B cell (primary cell): ENCODE measurements at regions not wholly inside any gene's neighbourhood (a gene's known extent, or its start where the extent isn't known, plus 50 kb on each side); places are given as distances from the start of the nearest gene placed in this dataset.

ENCODE experiments used
- ATAC-seq: fragments of 200-7000 bp; cut with Tn5 transposase; one replicate; pipeline ENCODE4 v1.10.0; 2021; ENCODE audit warnings: low read depth, mild to moderate bottlenecking, moderate number of reproducible peaks, moderate library complexity
- CTCF ChIA-PET: fragments of 350-600 bp; sonication (Branson Sonifier 250); formaldehyde crosslinking; loops from one replicate; lab custom pipeline; 2021; ENCODE audit warnings: antibody characterized with exemption, inconsistent platforms; lab: Charles Lee
- POLR2A ChIA-PET: fragments of 350-600 bp; sonication (Branson Sonifier 250); formaldehyde crosslinking; loops from one replicate; lab custom pipeline; 2021; ENCODE audit warnings: antibody characterized with exemption; lab: Charles Lee
- DNase-seq: peaks from one replicate; pipeline ENCODE4 v3.0.0; 2013
- H2AFZ ChIP-seq: 2 replicates; pipeline ENCODE4 v1.6.1; 2012; ENCODE audit warnings: mild to moderate bottlenecking, low read depth, low read length; ENCODE audit not compliant: insufficient read depth, poor library complexity, severe bottlenecking
- H3K27ac ChIP-seq, 2 donors: 1 replicate in 1 of 2; 2 replicates in 1 of 2; pipeline ENCODE4 v1.5.1; 2012 to 2013; ENCODE audit warnings: low read length in 2 of 2, mild to moderate bottlenecking in 2 of 2, moderate library complexity in 1 of 2
- H3K27me3 ChIP-seq, 4 experiments: fragments of 200-600 bp in 1 of 4; sonication (generic) in 1 of 4; replicated peaks in 1 of 4; 1 replicate in 2 of 4; 2 replicates in 2 of 4; pipeline versions ENCODE4 v1.6.1 to v1.7.0; 2013 to 2016; ENCODE audit warnings: low read length in 3 of 4, mild to moderate bottlenecking in 2 of 4, mixed read lengths in 1 of 4, moderate library complexity in 1 of 4; ENCODE audit not compliant: insufficient read depth in 4 of 4, control insufficient read depth in 3 of 4; ENCODE audit errors: control extremely low read depth in 1 of 4
- H3K36me3 ChIP-seq, 2 experiments: replicated peaks in 1 of 2; 1 replicate in 1 of 2; 2 replicates in 1 of 2; pipeline versions ENCODE4 v1.6.1 to v1.7.1; 2013; ENCODE audit warnings: low read length in 1 of 2; ENCODE audit not compliant: insufficient read depth in 2 of 2, control insufficient read depth in 1 of 2; ENCODE audit errors: control extremely low read depth in 1 of 2, extremely low read depth in 1 of 2
- H3K4me1 ChIP-seq, 2 donors: fragments of 200-600 bp in 1 of 2; sonication (generic) in 1 of 2; 1 replicate in 1 of 2; 2 replicates in 1 of 2; pipeline versions ENCODE4 v1.5.1 to v1.6.1; 2013 to 2017; ENCODE audit warnings: low read length in 2 of 2; ENCODE audit not compliant: control insufficient read depth in 2 of 2, insufficient read depth in 2 of 2
- H3K4me2 ChIP-seq: replicated peaks from 2 replicates; pipeline ENCODE3; 2012; ENCODE audit warnings: mild to moderate bottlenecking, low read depth, low read length; ENCODE audit not compliant: poor library complexity, severe bottlenecking
- H3K4me3 ChIP-seq, 5 experiments: fragments of 200-600 bp in 1 of 5; sonication (generic) in 1 of 5; 1 replicate in 3 of 5; 2 replicates in 2 of 5; pipeline versions ENCODE4 v1.5.1 to v1.7.0; 2011 to 2016; ENCODE audit warnings: low read length in 4 of 5, mild to moderate bottlenecking in 4 of 5, low read depth in 2 of 5, control low read depth in 1 of 5, moderate library complexity in 1 of 5; ENCODE audit not compliant: insufficient read depth in 1 of 5; ENCODE audit errors: control extremely low read depth in 1 of 5, extremely low read depth in 1 of 5
- H3K79me2 ChIP-seq: fragments of 200-600 bp; sonication (generic); one replicate; pipeline ENCODE4 v1.6.0; 2016; ENCODE audit warnings: low read length; ENCODE audit not compliant: control insufficient read depth, insufficient read depth
- H3K9ac ChIP-seq: fragments of 200-600 bp; sonication (generic); 2 replicates; pipeline ENCODE4 v1.6.1; 2017; ENCODE audit warnings: mild to moderate bottlenecking, low read length, moderate library complexity
- H3K9me3 ChIP-seq, 3 donors: one replicate each; pipeline versions ENCODE4 v1.6.1 to v1.7.1; 2013; ENCODE audit warnings: low read length in 2 of 3; ENCODE audit not compliant: control insufficient read depth in 2 of 3, insufficient read depth in 1 of 3; ENCODE audit errors: control extremely low read depth in 1 of 3
- H4K20me1 ChIP-seq: 2 replicates; pipeline ENCODE4 v1.6.0; 2012; ENCODE audit warnings: mild to moderate bottlenecking, low read length; ENCODE audit not compliant: insufficient read depth, control insufficient read depth, poor library complexity, severe bottlenecking
- H3K27ac Mint-ChIP-seq: one replicate; pipeline ENCODE4 v1.8.0; 2021; ENCODE audit warnings: mixed read lengths
- H3K27me3 Mint-ChIP-seq: one replicate; pipeline ENCODE4 v1.8.0; 2021; ENCODE audit warnings: mixed read lengths
- H3K4me1 Mint-ChIP-seq: one replicate; pipeline ENCODE4 v1.8.0; 2021; ENCODE audit warnings: mixed read lengths
- H3K4me3 Mint-ChIP-seq: one replicate; pipeline ENCODE4 v1.8.0; 2021; ENCODE audit warnings: mixed read lengths
- H3K9me3 Mint-ChIP-seq: one replicate; pipeline ENCODE4 v1.8.0; 2022; ENCODE audit warnings: mixed read lengths; ENCODE audit not compliant: insufficient read depth
- CTCF ChIP-seq: fragments of 200-600 bp; IDR thresholded peaks from one replicate; pipeline ENCODE4 v1.8.0; 2022; ENCODE audit warnings: antibody characterized with exemption, mild to moderate bottlenecking
- EZH2 ChIP-seq: IDR thresholded peaks from 2 replicates; pipeline ENCODE4 v1.6.1; 2012; ENCODE audit warnings: borderline replicate concordance, low read depth, mild to moderate bottlenecking, moderate library complexity, low read length; ENCODE audit not compliant: insufficient read depth, poor library complexity, severe bottlenecking
- WGBS: methylation state at CpG from one replicate; pipeline ENCODE4 v1.1.5; 2013; ENCODE audit warnings: missing lambda C conversion rate; ENCODE audit not compliant: insufficient coverage; 5-methylcytosine and 5-hydroxymethylcytosine counted together
- intact Hi-C: fragments of 100-400 bp; cut with micrococcal nuclease; formaldehyde crosslinking; loops from one replicate; pipeline ENCODE4 v1.10.0; 2022

GRCh38 chr5:74148321-74148720 lies 492.2 kb downstream of the ENC1 start:
- H2AFZ ChIP-seq: no peak overlapping the region
- no peak for ATAC-seq
- intact Hi-C loops: no loop called here

GRCh38 chr5:74146796-74147195 lies 493.7 kb downstream of the ENC1 start:
- Histone ChIP-seq H3K27ac (no peak overlapping the region), H4K20me1 (no peaks in the 10 kb centered on the region), H3K4me3 (no peak overlapping the region), H3K27me3 (no peaks in the 10 kb centered on the region), H3K4me1 (no peaks in the 10 kb centered on the region), H3K4me2 (no peak overlapping the region), H3K9me3 (peaks cover 0 to 2% (median 0%) of the 10 kb centered on the region in 3 donors), H2AFZ (no peak overlapping the region), H3K79me2 (no peaks in the 10 kb centered on the region), H3K9ac (no peak overlapping the region), H3K36me3 (no peaks in the 10 kb centered on the region)
- no peaks in the 10 kb centered on the region for H3K4me1 Mint-ChIP-seq
- H3K9me3 Mint-ChIP-seq: no peaks in the 10 kb centered on the region
- peaks cover 10% of the 10 kb centered on the region for H3K27me3 Mint-ChIP-seq
- H3K4me3 Mint-ChIP-seq: no peak overlapping the region
- WGBS: no CpG with 5 or more reads among the region's 1 CpG
- TF ChIP-seq CTCF (no peak), EZH2 (no peak)
- ATAC-seq (no peak), DNase-seq (no peak)
- ChIA-PET CTCF (no interaction called here), POLR2A (no interaction called here)
- H3K27ac Mint-ChIP-seq: no peak overlapping the region
- intact Hi-C loops: no loop called here

More at GRCh38 chr5:74148321-74148720, 492.2 kb downstream of the ENC1 start:
- Histone ChIP-seq H3K4me2 (no peak overlapping the region), H3K4me1 (no peaks in the 10 kb centered on the region), H4K20me1 (no peaks in the 10 kb centered on the region), H3K9ac (no peak overlapping the region), H3K27ac (no peak overlapping the region), H3K4me3 (no peak overlapping the region), H3K36me3 (no peaks in the 10 kb centered on the region), H3K9me3 (peaks cover 0 to 2% (median 0%) of the 10 kb centered on the region in 3 donors), H3K27me3 (no peaks in the 10 kb centered on the region), H3K79me2 (no peaks in the 10 kb centered on the region)
- no peak overlapping the region for H3K27ac Mint-ChIP-seq
- no peaks in the 10 kb centered on the region for H3K4me1 Mint-ChIP-seq
- H3K27me3 Mint-ChIP-seq: peaks cover 10% of the 10 kb centered on the region
- CTCF ChIA-PET: no interaction called here
- no peaks in the 10 kb centered on the region for H3K9me3 Mint-ChIP-seq
- H3K4me3 Mint-ChIP-seq: no peak overlapping the region
- DNase-seq: no peak
- TF ChIP-seq CTCF (no peak), EZH2 (no peak)
- POLR2A ChIA-PET: no interaction called here
